ENCODE measurements at regions not wholly inside any gene's neighbourhood (a gene's known extent, or its start where the extent isn't known, plus 50 kb on each side); places are given as distances from the start of the nearest gene placed in this dataset.

- no peak for TF ChIP-seq CTCF (IDR thresholded peaks at IDR 0.05)
- H3K4me3 ChIP-seq = no peak overlapping the region
- no peaks in the 10 kb centered on the region for H3K9me3 ChIP-seq
- H3K27me3 ChIP-seq (ENCODE audit: insufficient read depth in 3 of 3, low read length in 2 of 3) = no peaks in the 10 kb centered on the region
- intact Hi-C loops (cut with DNase I) = no loop called here
- WGBS, 3 donors = 90 to 93% (median 92%) methylated on average over 4 of the region's 4 CpGs
- no peaks in the 10 kb centered on the region for H3K36me3 ChIP-seq (ENCODE audit: insufficient read depth in 1 of 2, low read depth in 1 of 2)
- ATAC-seq (no peak), DNase-seq (no peak)
- H3K4me1 ChIP-seq = no peaks in the 10 kb centered on the region
- no peak overlapping the region for H3K27ac ChIP-seq
These were observed 541.9 kb downstream of the CDH26 start for GRCh38 chr20:60500038-60500701.

- DNase-seq (no peak), ATAC-seq (no peak)
- H3K4me3 ChIP-seq = no peak overlapping the region
- no peak overlapping the region for H3K27ac ChIP-seq
- 97 to 100% (median 100%) methylated on average over 2 of the region's 2 CpGs for WGBS, 3 donors
- no peaks in the 10 kb centered on the region for H3K27me3 ChIP-seq (ENCODE audit: insufficient read depth in 3 of 3, low read length in 2 of 3)
- no peaks in the 10 kb centered on the region for H3K9me3 ChIP-seq
- intact Hi-C loops (cut with DNase I) = no loop called here
- no peaks in the 10 kb centered on the region for H3K4me1 ChIP-seq
- no peak for TF ChIP-seq CTCF (IDR thresholded peaks at IDR 0.05)
- no peaks in the 10 kb centered on the region for H3K36me3 ChIP-seq (ENCODE audit: insufficient read depth in 1 of 2, low read depth in 1 of 2)
These were observed 542.8 kb downstream of the CDH26 start for GRCh38 chr20:60501048-60501447.

- intact Hi-C loops (cut with DNase I) = no loop called here
- no peak for ATAC-seq
- no peak for TF ChIP-seq CTCF (IDR thresholded peaks at IDR 0.05)
These were observed 544.7 kb downstream of the CDH26 start for GRCh38 chr20:60502881-60503280.

GRCh38 chr20:60505423-60505822 is 547.2 kb downstream of the CDH26 start:
- DNase-seq (no peak), ATAC-seq (no peak)
- Histone ChIP-seq H3K27ac (no peak overlapping the region), H3K4me3 (no peak overlapping the region), H3K27me3 (ENCODE audit: insufficient read depth in 3 of 3, low read length in 2 of 3) (no peaks in the 10 kb centered on the region), H3K36me3 (ENCODE audit: insufficient read depth in 1 of 2, low read depth in 1 of 2) (no peaks in the 10 kb centered on the region), H3K4me1 (no peaks in the 10 kb centered on the region), H3K9me3 (no peaks in the 10 kb centered on the region)
- no peak for TF ChIP-seq CTCF (IDR thresholded peaks at IDR 0.05)
- WGBS, 3 donors = 62 to 69% (median 64%) methylated on average over 3 of the region's 3 CpGs
- intact Hi-C loops (cut with DNase I) = no loop called here

More at GRCh38 chr20:60502881-60503280, 544.7 kb downstream of the CDH26 start:
- Histone ChIP-seq H3K9me3 (no peaks in the 10 kb centered on the region), H3K27ac (no peak overlapping the region), H3K4me1 (no peaks in the 10 kb centered on the region), H3K4me3 (no peak overlapping the region), H3K27me3 (ENCODE audit: insufficient read depth in 3 of 3, low read length in 2 of 3) (no peaks in the 10 kb centered on the region), H3K36me3 (ENCODE audit: insufficient read depth in 1 of 2, low read depth in 1 of 2) (no peaks in the 10 kb centered on the region)
- WGBS, 3 donors = 82 to 86% (median 85%) methylated on average over 5 of the region's 5 CpGs
- no peak for DNase-seq

- Histone ChIP-seq H3K4me3 (no peak overlapping the region), H3K27ac (no peak overlapping the region), H3K9me3 (no peaks in the 10 kb centered on the region), H3K4me1 (no peaks in the 10 kb centered on the region), H3K27me3 (ENCODE audit: insufficient read depth in 3 of 3, low read length in 2 of 3) (no peaks in the 10 kb centered on the region), H3K36me3 (ENCODE audit: insufficient read depth in 1 of 2, low read depth in 1 of 2) (no peaks in the 10 kb centered on the region)
- intact Hi-C loops (cut with DNase I) = no loop called here
- no peak for TF ChIP-seq CTCF (IDR thresholded peaks at IDR 0.05)
- ATAC-seq = no peak
- 39 to 44% (median 44%) methylated on average over 3 of the region's 3 CpGs for WGBS, 3 donors
- no peak for DNase-seq
These were observed 547.8 kb downstream of the CDH26 start for GRCh38 chr20:60506061-60506460.
